WTC11 (cell line): ENCODE measurements at regions not wholly inside any gene's neighbourhood (a gene's known extent, or its start where the extent isn't known, plus 50 kb on each side); places are given as distances from the start of the nearest gene placed in this dataset.

Experiments used
- ATAC-seq: fragments of 200-7000 bp; cut with Tn5 transposase; 2 replicates; pipeline ENCODE4 v1.10.0; 2021; ENCODE audit warnings: mild to moderate bottlenecking, moderate library complexity
- CTCF ChIA-PET: fragments of 300-600 bp; sonication (Branson Sonifier 250); formaldehyde crosslinking; loops from one replicate; lab custom pipeline; 2021; ENCODE audit warnings: antibody characterized with exemption; lab: Charles Lee
- POLR2A ChIA-PET: fragments of 350-600 bp; sonication (Branson Sonifier 250); formaldehyde crosslinking; loops from one replicate; lab custom pipeline; 2021; ENCODE audit warnings: antibody characterized with exemption; lab: Charles Lee
- DNase-seq: peaks from one replicate; pipeline ENCODE4 v3.0.0; 2021; ENCODE audit warnings: low spot score
- H3K27ac Mint-ChIP-seq: 2 replicates; pipeline ENCODE4 v1.8.0; 2021; ENCODE audit warnings: mixed read lengths
- H3K27me3 Mint-ChIP-seq: 2 replicates; pipeline ENCODE4 v1.8.0; 2021; ENCODE audit warnings: low read depth, mild to moderate bottlenecking, moderate library complexity, mixed read lengths
- H3K36me3 Mint-ChIP-seq: 2 replicates; pipeline ENCODE4 v1.8.0; 2021; ENCODE audit warnings: mixed read lengths
- H3K4me1 Mint-ChIP-seq: 2 replicates; pipeline ENCODE4 v1.8.0; 2022; ENCODE audit warnings: mixed read lengths
- H3K4me3 Mint-ChIP-seq: 2 replicates; pipeline ENCODE4 v1.8.0; 2021; ENCODE audit warnings: mild to moderate bottlenecking, moderate library complexity, mixed read lengths
- H3K9me3 Mint-ChIP-seq: 2 replicates; pipeline ENCODE4 v1.8.0; 2021; ENCODE audit warnings: mixed read lengths
- AR ChIP-seq: fragments of 250-450 bp; sonication (Bioruptor Pico); IDR thresholded peaks from 2 replicates; pipeline ENCODE4 v1.9.0; 2021; ENCODE audit warnings: mild to moderate bottlenecking
- FOXP1 ChIP-seq: sonication (generic); formaldehyde crosslinking; IDR thresholded peaks from 2 replicates; pipeline ENCODE4 v1.8.0; 2022; ENCODE audit warnings: missing genetic modification reagents, mild to moderate bottlenecking, moderate library complexity, borderline replicate concordance
- JUN ChIP-seq: sonication (generic); formaldehyde crosslinking; IDR thresholded peaks from 2 replicates; pipeline ENCODE4 v1.8.0; 2023; ENCODE audit warnings: mild to moderate bottlenecking, missing genetic modification reagents
- MAX ChIP-seq: sonication (generic); formaldehyde crosslinking; IDR thresholded peaks from 2 replicates; pipeline ENCODE4 v1.8.0; 2022; ENCODE audit warnings: mild to moderate bottlenecking, missing genetic modification reagents
- NR3C1 ChIP-seq: sonication (generic); formaldehyde crosslinking; conservative IDR thresholded peaks from 2 replicates; pipeline ENCODE4 v1.8.1; 2023; ENCODE audit warnings: low read depth, mild to moderate bottlenecking, missing genetic modification reagents
- OVOL2 ChIP-seq: fragments of 250-450 bp; sonication (Bioruptor Pico); IDR thresholded peaks from 2 replicates; pipeline ENCODE4 v1.9.0; 2021; ENCODE audit warnings: mild to moderate bottlenecking, borderline replicate concordance
- ZNF121 ChIP-seq: sonication (generic); formaldehyde crosslinking; IDR thresholded peaks from 2 replicates; pipeline ENCODE4 v1.8.0; 2023; ENCODE audit warnings: missing genetic modification reagents
- ZNF317 ChIP-seq: sonication (generic); formaldehyde crosslinking; IDR thresholded peaks from 2 replicates; pipeline ENCODE4 v1.8.1; 2023; ENCODE audit warnings: low read depth, mild to moderate bottlenecking, moderate library complexity, missing genetic modification reagents, borderline replicate concordance
- ZNF396 ChIP-seq: fragments of 250-450 bp; sonication (Bioruptor Pico); IDR thresholded peaks from 2 replicates; pipeline ENCODE4 v1.8.0; 2021; ENCODE audit warnings: mild to moderate bottlenecking, moderate library complexity, borderline replicate concordance
- TF ChIP-seq, protein P1 (sequence below): sonication (generic); formaldehyde crosslinking; IDR thresholded peaks from 2 replicates; pipeline ENCODE4 v1.8.0; 2022; ENCODE audit warnings: missing genetic modification reagents
- TF ChIP-seq, protein P2 (sequence below): sonication (generic); formaldehyde crosslinking; IDR thresholded peaks from 2 replicates; pipeline ENCODE4 v1.8.1; 2023; ENCODE audit warnings: mild to moderate bottlenecking, missing genetic modification reagents, moderate library complexity
- TF ChIP-seq, protein P3 (sequence below): sonication (generic); formaldehyde crosslinking; IDR thresholded peaks from 2 replicates; pipeline ENCODE4 v1.8.1; 2023; ENCODE audit warnings: mild to moderate bottlenecking, missing genetic modification reagents

DNA sequence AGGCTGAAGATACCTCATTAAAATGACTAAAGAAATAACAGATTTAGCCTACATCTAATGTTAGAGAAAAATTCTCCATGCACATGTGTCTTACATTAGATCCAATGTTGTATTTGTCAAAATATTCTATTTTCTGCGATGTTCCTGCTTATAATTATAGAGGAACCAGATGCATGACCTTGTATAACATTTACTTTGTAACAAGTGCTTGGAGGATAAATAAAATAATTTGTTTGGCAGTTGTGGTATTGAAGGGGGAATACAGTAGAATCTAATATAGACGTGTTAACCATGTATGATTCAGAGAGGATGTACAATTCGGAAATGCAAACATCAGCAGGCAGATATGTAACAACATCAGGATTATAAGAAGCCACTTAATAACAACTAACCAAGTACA is 922.2 kb downstream of the TUSC7 start (continued):
- TF ChIP-seq OVOL2 = no peak

- TF ChIP-seq JUN (no peak), MAX (CRISPR knock-in tag) (no peak)
- no peak for ATAC-seq
- no peak for DNase-seq
- Mint-ChIP-seq H3K27me3 (no peaks in the 10 kb centered on the region), H3K4me1 (peaks cover 18% of the 10 kb centered on the region), H3K36me3 (no peaks in the 10 kb centered on the region), H3K9me3 (no peaks in the 10 kb centered on the region), H3K27ac (no peak overlapping the region), H3K4me3 (no peak overlapping the region)
- POLR2A ChIA-PET = no interaction called here
- CTCF ChIA-PET = no interaction called here
These were observed 922.6 kb downstream of the TUSC7 start for GRCh38 chr3:117632191-117632590.

- H3K4me1 Mint-ChIP-seq = peaks cover 9% of the 10 kb centered on the region
- DNase-seq = no peak
- TF ChIP-seq, protein P1, sequence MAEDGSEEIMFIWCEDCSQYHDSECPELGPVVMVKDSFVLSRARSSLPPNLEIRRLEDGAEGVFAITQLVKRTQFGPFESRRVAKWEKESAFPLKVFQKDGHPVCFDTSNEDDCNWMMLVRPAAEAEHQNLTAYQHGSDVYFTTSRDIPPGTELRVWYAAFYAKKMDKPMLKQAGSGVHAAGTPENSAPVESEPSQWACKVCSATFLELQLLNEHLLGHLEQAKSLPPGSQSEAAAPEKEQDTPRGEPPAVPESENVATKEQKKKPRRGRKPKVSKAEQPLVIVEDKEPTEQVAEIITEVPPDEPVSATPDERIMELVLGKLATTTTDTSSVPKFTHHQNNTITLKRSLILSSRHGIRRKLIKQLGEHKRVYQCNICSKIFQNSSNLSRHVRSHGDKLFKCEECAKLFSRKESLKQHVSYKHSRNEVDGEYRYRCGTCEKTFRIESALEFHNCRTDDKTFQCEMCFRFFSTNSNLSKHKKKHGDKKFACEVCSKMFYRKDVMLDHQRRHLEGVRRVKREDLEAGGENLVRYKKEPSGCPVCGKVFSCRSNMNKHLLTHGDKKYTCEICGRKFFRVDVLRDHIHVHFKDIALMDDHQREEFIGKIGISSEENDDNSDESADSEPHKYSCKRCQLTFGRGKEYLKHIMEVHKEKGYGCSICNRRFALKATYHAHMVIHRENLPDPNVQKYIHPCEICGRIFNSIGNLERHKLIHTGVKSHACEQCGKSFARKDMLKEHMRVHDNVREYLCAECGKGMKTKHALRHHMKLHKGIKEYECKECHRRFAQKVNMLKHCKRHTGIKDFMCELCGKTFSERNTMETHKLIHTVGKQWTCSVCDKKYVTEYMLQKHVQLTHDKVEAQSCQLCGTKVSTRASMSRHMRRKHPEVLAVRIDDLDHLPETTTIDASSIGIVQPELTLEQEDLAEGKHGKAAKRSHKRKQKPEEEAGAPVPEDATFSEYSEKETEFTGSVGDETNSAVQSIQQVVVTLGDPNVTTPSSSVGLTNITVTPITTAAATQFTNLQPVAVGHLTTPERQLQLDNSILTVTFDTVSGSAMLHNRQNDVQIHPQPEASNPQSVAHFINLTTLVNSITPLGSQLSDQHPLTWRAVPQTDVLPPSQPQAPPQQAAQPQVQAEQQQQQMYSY (CRISPR knock-in tag) = no peak
- TF ChIP-seq, protein P2, sequence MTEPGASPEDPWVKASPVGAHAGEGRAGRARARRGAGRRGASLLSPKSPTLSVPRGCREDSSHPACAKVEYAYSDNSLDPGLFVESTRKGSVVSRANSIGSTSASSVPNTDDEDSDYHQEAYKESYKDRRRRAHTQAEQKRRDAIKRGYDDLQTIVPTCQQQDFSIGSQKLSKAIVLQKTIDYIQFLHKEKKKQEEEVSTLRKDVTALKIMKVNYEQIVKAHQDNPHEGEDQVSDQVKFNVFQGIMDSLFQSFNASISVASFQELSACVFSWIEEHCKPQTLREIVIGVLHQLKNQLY = no peak
- TF ChIP-seq AR (CRISPR knock-in tag) = no peak
- TF ChIP-seq, all 79 proteins: peak for 0
- Mint-ChIP-seq H3K27me3 (no peaks in the 10 kb centered on the region), H3K4me3 (no peak overlapping the region), H3K27ac (no peak overlapping the region), H3K9me3 (no peaks in the 10 kb centered on the region), H3K36me3 (no peaks in the 10 kb centered on the region)
- ATAC-seq = no peak
- CTCF ChIA-PET = no interaction called here
- POLR2A ChIA-PET = no interaction called here
These were observed 923.6 kb downstream of the TUSC7 start for GRCh38 chr3:117633207-117633606.

DNA sequence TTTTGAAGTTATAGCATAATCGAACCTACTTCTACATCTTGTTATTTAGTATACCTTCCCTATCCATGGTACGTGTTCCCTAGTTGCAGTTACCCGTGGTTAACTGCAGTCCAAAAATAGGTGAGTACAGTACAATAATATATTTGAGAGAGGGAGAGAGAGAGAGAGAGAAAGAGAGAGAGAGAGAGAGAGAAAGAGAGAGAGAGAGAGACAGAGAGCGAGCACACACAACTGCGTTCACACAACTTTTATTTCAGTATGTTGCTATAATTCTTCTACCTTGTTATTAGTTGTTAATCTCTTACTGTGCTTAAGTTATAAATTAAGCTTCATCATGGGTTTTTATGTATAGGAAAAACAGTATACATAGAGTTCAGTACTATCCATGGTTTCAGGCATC is 928.1 kb downstream of the TUSC7 start:
- no peaks in the 10 kb centered on the region for H3K9me3 Mint-ChIP-seq
- no peak overlapping the region for H3K27ac Mint-ChIP-seq

More for the DNA sequence above, 928.1 kb downstream of the TUSC7 start:
- CTCF ChIA-PET = no interaction called here
- ATAC-seq (no peak), DNase-seq (no peak)
- no peak overlapping the region for H3K4me3 Mint-ChIP-seq
- H3K36me3 Mint-ChIP-seq = no peaks in the 10 kb centered on the region
- H3K4me1 Mint-ChIP-seq = no peaks in the 10 kb centered on the region
- POLR2A ChIA-PET = no interaction called here
- H3K27me3 Mint-ChIP-seq = no peaks in the 10 kb centered on the region
- TF ChIP-seq ZNF396 (CRISPR knock-in tag) = no peak
- TF ChIP-seq NR3C1 (CRISPR knock-in tag) = no peak
- TF ChIP-seq, protein P3, sequence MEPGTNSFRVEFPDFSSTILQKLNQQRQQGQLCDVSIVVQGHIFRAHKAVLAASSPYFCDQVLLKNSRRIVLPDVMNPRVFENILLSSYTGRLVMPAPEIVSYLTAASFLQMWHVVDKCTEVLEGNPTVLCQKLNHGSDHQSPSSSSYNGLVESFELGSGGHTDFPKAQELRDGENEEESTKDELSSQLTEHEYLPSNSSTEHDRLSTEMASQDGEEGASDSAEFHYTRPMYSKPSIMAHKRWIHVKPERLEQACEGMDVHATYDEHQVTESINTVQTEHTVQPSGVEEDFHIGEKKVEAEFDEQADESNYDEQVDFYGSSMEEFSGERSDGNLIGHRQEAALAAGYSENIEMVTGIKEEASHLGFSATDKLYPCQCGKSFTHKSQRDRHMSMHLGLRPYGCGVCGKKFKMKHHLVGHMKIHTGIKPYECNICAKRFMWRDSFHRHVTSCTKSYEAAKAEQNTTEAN (CRISPR knock-in tag) = no peak
- TF ChIP-seq FOXP1 (CRISPR knock-in tag) = no peak
- TF ChIP-seq ZNF121 (CRISPR knock-in tag) = no peak
- TF ChIP-seq ZNF317 = no peak
